ENCODE measurements at regions not wholly inside any gene's neighbourhood (a gene's known extent, or its start where the extent isn't known, plus 50 kb on each side); places are given as distances from the start of the nearest gene placed in this dataset.

DNA sequence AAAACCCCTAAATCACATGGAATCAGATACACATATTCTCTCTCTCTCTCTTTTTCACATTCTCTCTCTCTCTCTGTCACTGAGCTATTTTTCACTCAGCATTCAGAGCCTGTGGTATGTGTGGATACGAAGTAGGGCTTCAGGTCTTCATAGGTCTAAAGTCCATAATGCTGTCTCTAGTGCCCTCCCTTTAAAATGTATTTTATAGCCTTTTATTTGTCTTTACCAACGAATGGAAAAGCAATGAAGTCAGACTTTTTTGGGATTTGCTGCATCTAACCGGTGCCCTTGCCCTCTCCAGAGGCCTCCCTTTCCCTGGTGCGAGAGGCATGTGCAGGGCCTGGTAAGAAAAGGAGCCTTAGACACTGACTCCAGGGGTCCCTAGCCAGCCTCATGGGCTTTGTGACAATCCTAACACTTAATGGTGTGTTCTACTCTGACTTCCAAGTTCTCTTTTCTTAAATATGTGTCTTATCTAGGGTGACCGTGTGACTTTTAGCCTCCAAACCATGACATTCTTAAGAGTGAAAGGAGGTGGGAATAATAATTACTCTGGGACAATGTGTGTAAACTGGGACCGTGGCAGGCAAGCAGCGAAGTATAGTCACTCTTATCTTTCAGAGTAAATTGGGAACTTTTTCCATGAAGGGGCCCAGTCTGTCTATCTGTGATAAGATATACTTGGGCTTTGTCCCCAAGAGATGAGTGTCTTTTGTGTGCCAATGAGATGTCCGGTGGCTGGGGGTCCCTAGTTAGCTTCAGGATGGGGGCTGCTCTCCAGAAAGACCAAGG lies 101.1 kb downstream of the B3GNT2 start:
- DNase-seq, result no peak

DNA sequence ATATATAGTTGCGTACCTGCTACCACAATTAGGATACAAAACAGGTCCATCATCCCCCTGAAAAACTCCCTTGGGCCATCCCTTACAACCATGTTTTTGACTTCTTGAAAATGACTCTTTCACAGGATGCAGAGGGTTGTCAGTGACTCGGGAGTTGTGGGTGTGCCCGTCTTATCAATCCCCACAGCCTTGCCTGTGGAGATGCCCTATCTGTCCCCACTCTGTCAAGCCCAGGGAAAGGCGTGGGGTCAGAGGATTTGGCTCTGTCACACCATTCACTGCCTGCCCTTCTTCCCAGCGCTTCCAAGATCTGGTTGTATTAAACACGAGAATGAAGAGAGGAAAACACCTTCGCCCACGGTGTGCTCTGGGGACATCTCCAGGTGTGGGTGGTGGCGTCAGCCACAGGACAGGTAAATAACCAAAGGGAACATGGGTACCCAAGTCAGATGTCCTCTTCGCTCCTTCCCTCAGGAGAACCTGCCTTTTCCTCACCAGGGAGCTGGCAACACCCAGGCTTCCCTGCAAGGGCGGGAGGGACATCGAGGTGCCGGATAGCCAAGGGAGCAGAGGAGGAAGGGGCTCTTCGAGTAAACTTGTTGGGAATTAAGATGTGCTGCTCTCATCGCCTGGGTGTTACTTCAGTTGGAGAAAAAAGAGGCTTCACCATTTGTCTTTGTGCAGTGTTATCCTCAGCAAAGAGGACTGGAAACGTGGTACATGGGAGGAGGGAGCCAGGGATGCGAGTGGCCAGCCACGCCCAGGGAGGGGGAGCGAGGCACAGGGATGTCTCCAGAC lies 100.3 kb downstream of the B3GNT2 start:
- no peak for DNase-seq

DNA sequence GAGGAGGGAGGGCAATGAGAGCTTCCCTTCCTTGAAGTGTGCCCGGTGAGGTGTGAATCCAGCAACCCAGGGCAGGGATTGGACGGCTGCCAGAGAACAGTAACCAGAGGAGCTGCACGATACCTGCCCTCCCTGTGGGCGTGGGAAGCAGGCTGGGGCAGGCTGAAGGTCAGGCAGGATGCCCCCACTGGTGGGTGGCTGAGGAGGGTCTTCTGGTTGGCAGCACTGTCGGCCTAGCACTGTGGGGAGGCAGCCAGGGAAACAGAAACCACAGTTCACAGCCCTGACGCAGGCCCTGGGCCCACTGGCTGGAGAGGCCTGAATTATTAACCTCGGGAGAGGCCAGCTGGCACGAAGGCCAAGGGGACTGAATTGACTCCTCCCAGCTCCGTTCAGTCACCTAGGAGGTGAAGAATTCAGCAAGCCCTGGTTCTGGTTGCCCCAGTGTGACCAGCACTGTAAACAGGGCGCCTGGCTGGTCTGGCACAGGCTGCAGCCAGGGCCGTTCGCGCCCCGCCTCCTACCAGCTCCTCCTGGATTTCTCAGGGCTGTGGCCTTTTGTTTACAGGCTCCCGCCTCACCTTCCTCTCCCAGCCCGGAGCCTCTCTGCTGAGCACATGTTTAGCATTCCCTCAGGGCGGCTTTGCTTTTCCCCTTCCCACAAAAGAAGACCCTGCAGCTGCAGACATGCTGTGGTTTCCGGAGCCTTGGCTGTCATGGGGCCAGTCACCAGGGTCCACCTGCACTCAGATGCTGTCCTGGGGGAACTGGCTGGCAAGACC lies 97.8 kb downstream of the B3GNT2 start:
- peak in 1 of 2 experiments; percentile 23 for DNase-seq

DNA sequence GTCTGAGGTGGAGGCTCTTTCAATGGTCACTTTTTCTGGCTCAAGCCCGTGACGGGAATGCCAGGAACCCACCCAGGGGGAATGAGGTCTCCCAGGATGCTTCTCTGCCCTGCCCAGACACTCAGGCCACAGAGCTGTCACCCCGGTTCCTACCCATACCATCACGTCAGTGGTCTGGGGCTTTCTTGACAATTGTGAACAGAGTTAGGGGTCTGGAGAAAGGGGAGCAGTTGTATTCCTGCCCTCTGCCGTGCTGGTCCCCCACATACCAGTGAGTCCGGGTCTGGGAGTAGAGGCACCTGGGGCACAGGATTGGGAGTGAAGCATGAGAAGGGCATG lies 97.2 kb downstream of the B3GNT2 start:
- no peak for DNase-seq

DNA sequence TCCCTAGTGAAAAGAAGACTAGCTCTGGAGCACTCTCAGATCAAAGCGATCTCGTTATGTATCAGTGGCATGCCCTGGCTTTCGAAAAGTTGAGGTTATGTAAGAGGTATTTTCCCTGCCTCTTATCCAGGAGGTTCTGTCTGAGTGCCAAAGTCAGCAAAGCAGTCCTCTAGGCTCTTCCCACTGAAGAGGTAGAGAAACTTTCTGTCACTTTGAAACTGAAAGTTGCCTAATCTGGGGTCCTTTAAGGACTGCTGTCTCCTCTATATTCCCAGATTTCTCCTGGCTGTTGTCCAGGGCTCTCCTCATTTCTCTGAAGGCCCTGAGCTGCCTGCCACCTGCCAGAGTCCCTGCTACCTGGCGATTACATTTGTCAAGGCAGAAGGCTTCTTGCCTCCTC lies 96.3 kb downstream of the B3GNT2 start:
- DNase-seq, result no peak

DNA sequence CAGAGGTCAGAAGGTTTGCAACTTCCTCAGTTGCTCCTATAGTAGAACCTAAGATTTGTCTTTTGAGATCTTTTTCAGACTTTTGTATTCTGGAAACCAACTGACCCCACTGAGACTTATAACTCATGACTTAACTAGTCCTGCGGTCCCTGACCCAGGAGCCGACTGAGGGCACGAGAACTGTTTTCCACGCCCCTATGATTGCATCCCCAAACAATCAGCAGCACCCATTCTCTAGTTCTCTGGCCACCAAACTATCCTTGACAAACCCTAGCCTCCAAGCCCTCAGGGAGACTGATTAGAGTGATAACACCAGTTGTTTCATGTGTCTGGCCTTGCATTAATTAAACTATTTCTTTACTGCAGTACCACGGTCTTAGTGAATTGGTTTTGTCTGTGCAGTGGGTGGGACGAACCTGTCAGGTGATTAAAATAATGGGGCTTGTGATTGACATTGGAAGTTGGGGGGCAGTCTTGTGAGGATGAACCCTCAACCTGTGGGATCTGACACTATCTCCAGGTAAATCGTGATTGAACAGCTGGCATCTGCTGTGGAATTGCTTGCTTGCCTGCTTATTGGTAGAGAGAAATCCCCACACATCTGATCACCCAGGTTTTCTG lies 95.7 kb downstream of the B3GNT2 start:
- no peak for DNase-seq

DNA sequence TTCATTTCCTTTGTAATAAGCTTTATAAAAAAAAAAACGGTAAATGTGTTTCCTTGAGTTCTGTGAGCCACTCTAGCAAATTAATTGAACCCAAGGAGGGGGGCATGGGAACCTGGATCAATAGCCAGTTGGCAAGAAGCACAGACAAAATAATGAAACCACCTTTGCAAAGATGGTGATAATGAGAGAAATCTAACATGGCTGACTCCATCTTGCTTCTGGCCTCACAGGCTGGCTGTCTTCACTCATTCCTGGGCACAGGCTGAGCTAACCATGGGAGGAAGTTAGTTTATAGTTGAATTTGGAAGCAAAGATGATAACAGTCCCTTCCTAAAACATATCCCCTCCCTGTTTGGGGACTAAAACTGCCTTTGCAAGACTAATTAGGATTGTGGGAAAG lies 95.1 kb downstream of the B3GNT2 start:
- DNase-seq, result no peak

DNA sequence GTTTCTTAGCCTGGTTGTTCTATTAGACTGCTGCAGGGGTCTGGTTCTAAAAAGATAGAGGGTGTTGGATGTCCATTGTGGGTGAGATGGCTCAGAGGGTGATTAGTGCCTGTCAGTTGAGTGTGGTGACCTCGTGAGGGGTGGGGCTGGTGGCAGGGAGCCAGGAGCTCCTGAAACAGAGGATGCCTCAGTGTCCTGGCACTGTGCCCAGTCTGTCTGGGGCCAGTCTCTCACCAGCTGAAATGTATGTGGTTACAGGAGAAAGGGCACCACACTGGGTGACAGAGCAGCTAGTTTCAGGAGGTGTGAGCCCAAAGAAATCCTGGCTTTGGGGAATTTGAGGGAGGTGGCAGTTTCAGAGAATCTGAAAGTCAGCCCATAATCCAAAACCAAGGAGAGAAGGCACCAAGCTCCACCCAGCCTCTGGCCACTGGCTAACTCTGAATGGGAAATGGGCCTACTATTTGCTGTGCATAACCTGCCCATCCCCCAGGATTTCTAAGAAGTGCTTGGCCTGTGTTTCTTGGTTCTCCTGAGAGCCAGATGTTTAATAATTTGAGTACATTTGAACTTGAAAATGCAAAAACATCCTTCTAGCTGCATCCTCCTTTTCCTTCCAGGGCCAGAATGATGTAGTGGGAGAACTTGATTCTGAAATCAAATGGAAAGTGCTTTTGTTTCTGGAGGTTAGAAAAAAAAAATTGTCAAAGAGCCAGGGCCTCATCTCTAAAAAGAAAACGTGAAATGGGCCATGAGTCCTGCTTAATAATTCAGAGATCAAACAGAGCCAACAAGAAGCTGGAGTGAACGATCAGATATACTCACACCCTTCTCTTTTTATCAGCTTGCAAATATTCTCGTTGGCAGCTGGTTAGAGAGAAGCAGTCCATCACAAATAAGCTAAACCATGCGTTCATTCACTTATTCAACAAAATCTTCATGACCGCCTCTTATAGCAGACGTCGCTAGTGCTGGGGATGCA lies 92.3 kb downstream of the B3GNT2 start:
- DNase-seq, result peak; percentile 86 to 87

DNA sequence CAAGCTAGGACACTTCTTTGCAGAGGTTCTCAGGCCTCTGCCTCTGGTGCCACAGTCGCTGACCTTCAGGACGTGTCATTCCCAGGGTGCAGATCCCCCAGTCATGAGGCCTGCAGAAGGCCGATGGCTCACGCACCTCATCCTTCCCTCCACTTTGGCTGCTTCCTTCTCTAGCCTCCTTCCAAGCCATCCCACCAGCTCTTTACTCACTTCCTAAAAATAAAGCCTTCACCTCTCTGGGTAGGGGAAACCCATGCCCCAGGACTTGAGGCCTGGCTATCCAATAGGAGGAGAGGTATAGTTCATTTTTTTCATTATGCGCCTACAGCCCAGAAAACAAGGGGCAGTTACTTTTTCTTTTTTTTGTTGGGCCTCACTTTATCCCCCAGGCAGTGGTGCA lies 91.4 kb downstream of the B3GNT2 start:
- DNase-seq, result no peak

DNA sequence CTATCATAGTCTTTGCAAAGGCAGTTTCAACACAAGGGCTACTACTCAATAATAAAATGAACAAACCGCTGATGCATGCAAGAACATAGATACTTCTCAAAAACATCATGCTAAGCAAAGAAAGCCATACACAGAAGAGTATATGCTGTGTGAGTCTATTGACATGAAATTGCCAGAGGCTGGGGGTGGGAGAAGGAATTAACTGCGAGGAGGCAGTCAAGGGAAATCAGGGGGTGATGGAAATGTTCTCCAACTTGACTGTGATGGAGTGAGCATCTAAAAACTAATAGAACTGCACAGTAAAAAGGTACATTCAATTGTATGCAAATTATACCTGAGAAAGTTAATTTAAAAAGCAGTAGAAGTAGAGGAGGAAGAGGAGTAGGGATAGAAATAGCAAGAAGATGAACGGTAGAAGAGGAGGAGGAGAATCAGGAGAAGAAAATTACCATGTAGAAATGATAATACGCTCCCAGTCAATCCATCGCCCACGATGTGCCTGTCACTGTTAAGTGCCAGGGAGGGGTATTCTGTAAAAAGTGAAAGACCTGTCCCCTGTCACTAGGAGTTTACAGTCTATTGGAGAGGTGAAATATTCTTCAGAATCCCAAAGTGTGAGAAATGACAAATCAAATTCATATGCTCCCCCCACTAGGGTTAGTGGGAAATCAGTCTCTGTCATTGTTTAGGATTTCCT lies 90.3 kb downstream of the B3GNT2 start:
- DNase-seq, result no peak

DNA sequence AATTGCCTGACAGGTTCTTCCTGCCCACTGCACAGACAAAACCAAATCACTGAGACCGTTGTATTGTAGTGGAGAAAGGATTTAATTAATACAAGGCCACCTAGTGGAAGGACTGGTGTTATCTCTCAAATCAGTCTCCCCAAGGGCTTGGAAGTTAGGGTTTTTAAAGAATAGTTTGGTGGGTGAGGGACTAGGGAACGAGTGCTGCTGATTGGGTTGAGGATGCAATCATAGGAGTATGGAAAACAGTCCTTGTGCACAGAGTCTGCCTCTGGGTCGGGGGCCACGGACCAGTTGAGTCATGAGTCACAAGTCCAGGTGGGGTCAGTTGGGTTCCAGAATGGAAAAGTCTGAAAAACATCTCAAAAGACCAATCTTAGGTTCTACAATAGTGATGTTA lies 89.1 kb downstream of the B3GNT2 start:
- DNase-seq, result no peak

DNA sequence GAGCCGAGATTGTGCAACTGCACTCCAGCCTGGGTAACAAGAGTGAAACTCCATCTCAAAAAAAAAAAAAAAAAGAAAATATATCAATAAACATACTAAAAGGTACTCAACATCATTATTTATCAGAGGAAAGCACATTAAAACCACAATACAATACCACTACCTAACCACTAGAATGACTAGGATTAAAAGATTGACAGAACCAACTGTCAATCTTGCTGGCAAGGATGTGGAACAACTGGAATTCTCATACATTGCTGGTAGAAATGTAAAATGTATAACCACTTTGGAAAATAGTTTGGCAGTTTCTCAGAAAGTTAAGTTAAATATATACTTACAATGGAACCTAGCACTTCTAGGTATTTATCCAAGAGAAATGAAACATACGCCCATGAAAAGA lies 88.6 kb downstream of the B3GNT2 start:
- no peak for DNase-seq

DNA sequence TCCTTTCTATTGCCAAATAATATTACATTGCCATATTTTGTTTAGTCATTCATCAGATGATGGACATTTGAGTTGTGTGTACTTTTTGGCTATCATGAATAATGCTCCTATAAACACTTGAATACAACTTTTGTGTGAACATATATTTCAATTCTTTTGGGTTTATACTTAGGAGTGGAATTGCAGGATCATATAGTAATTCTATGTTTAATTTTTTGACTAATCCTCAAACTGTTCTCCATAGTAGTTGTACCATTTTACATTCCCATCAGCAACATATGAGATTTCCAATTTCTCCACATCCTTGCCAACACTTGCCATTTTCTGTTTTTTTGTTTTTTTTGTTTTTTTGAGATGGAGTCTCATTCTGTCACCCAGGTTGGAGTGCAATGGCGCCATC lies 87.2 kb downstream of the B3GNT2 start:
- no peak for DNase-seq

DNA sequence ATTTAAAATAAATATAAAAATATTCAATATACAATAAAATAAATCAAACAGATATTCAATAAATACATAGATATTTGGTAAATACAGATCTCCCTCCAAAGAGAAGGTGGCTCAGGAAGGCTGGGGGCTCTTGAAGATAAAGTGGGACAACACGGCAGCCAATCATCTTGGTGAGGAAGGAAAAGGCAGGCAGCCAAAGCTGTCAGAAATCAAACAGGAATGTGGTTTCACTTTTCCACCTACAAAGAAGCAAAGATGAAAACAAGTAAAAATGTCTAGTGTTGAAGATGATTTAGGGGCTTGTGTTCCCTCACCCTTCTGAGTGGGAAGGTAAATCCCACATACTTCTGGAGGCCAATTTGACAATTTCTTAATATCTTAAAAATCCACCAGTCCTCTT lies 85.7 kb downstream of the B3GNT2 start:
- DNase-seq, result no peak

DNA sequence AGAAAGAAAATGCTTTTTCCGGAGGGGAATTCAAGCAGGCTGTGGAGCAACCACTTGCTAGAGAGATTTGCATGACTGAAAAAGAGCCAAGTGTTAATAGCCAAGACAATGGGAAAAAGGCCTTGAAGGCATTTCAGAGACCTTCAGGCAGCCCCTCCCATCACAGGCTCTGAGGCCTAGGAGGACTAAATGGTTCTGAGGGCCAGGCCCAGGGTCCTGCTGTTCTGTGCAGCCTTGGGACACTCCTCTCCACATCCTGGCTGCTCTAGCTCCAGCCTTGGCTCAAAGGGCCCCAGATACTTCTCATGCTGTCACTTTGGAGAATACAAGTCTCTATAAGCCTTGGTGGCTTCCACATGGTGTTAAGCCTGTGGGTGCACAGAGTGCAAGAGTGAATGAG lies 81.8 kb downstream of the B3GNT2 start:
- DNase-seq, result no peak
